Progenitor cell of endocrine pancreas (in vitro differentiated cells): ENCODE measurements at regions not wholly inside any gene's neighbourhood (a gene's known extent, or its start where the extent isn't known, plus 50 kb on each side); places are given as distances from the start of the nearest gene placed in this dataset.

ENCODE experiments used
- DNase-seq: peaks from one replicate; pipeline ENCODE4 v3.0.0; 2021; ENCODE audit warnings: low spot score; ENCODE audit not compliant: unreplicated experiment
- H3K27ac Mint-ChIP-seq: 2 replicates; pipeline ENCODE4 v1.8.0; 2021; ENCODE audit warnings: mild to moderate bottlenecking, moderate library complexity, mixed read lengths
- H3K27me3 Mint-ChIP-seq: 2 replicates; pipeline ENCODE4 v1.8.0; 2021; ENCODE audit warnings: mixed read lengths
- H3K36me3 Mint-ChIP-seq: 2 replicates; pipeline ENCODE4 v1.8.0; 2022; ENCODE audit warnings: mixed read lengths; ENCODE audit not compliant: insufficient read depth
- H3K4me1 Mint-ChIP-seq: 2 replicates; pipeline ENCODE4 v1.8.0; 2021; ENCODE audit warnings: low read depth, mixed read lengths
- H3K4me3 Mint-ChIP-seq: 2 replicates; pipeline ENCODE4 v1.8.0; 2021; ENCODE audit warnings: low read depth, mild to moderate bottlenecking, moderate library complexity, mixed read lengths
- H3K9me3 Mint-ChIP-seq: 2 replicates; pipeline ENCODE4 v1.8.0; 2021; ENCODE audit warnings: low read depth, mixed read lengths
- CTCF ChIP-seq: fragments of 200-600 bp; sonication (generic); IDR thresholded peaks from one replicate; pipeline ENCODE4 v1.5.0; 2021; ENCODE audit warnings: antibody characterized with exemption, mild to moderate bottlenecking; ENCODE audit not compliant: unreplicated experiment

- Mint-ChIP-seq H3K27me3 (no peaks in the 10 kb centered on the region), H3K36me3 (no peaks in the 10 kb centered on the region), H3K4me3 (no peak overlapping the region), H3K9me3 (no peaks in the 10 kb centered on the region), H3K27ac (peak overlapping the region; percentile 21), H3K4me1 (peaks cover 3% of the 10 kb centered on the region)
- no peak for TF ChIP-seq CTCF
- no peak for DNase-seq
Observed at GRCh38 chr13:90438576-90438975, 908.9 kb upstream of the MIR17HG start.

- Mint-ChIP-seq H3K4me3 (no peak overlapping the region), H3K4me1 (peaks cover 7% of the 10 kb centered on the region), H3K27me3 (no peaks in the 10 kb centered on the region), H3K9me3 (peaks cover 5% of the 10 kb centered on the region), H3K27ac (no peak overlapping the region), H3K36me3 (no peaks in the 10 kb centered on the region)
- no peak for DNase-seq
- TF ChIP-seq CTCF = no peak
Observed at GRCh38 chr13:90443268-90443667, 904.2 kb upstream of the MIR17HG start.

GRCh38 chr13:90444232-90444631, 903.3 kb upstream of the MIR17HG start:
- Mint-ChIP-seq H3K4me3 (no peak overlapping the region), H3K27me3 (no peaks in the 10 kb centered on the region), H3K9me3 (peaks cover 6% of the 10 kb centered on the region), H3K36me3 (no peaks in the 10 kb centered on the region), H3K4me1 (peaks cover 3% of the 10 kb centered on the region), H3K27ac (no peak overlapping the region)
- no peak for TF ChIP-seq CTCF
- no peak for DNase-seq

- Mint-ChIP-seq H3K4me3 (no peak overlapping the region), H3K27me3 (no peaks in the 10 kb centered on the region), H3K4me1 (peaks cover 3% of the 10 kb centered on the region), H3K27ac (no peak overlapping the region), H3K9me3 (peaks cover 6% of the 10 kb centered on the region), H3K36me3 (no peaks in the 10 kb centered on the region)
- DNase-seq = no peak
- TF ChIP-seq CTCF = no peak
Observed at GRCh38 chr13:90445179-90445578, 902.3 kb upstream of the MIR17HG start.

GRCh38 chr13:90447034-90447733, 900.3 kb upstream of the MIR17HG start:
- DNase-seq = no peak
- Mint-ChIP-seq H3K36me3 (no peaks in the 10 kb centered on the region), H3K9me3 (peaks cover 6% of the 10 kb centered on the region), H3K27ac (no peak overlapping the region), H3K27me3 (no peaks in the 10 kb centered on the region), H3K4me3 (no peak overlapping the region), H3K4me1 (peaks cover 3% of the 10 kb centered on the region)
- TF ChIP-seq CTCF = no peak
